K562 (cell line): ENCODE measurements at regions not wholly inside any gene's neighbourhood (a gene's known extent, or its start where the extent isn't known, plus 50 kb on each side); places are given as distances from the start of the nearest gene placed in this dataset.

Experiments used
- CBFA2T3 ChIP-seq: fragments of 450-650 bp; IDR thresholded peaks from 2 replicates; pipeline ENCODE4 v1.6.1; 2017
- CEBPB ChIP-seq: fragments of 450-650 bp; IDR thresholded peaks from 2 replicates; pipeline ENCODE4 v1.6.1; 2016; ENCODE audit warnings: missing genetic modification characterization, missing compliant biosample characterization
- GTF2F1 ChIP-seq: IDR thresholded peaks from 2 replicates; pipeline ENCODE4 v1.6.1; 2011; ENCODE audit warnings: low read depth, low read length, improper control_type of control experiment
- HCFC1 ChIP-seq: IDR thresholded peaks from 2 replicates; pipeline ENCODE4 v1.6.1; 2012; ENCODE audit warnings: low read depth, low read length, improper control_type of control experiment
- KDM2B ChIP-seq: fragments of 250-450 bp; sonication (Bioruptor Pico); IDR thresholded peaks from 2 replicates; pipeline ENCODE4 v1.8.0; 2021; ENCODE audit warnings: mild to moderate bottlenecking, moderate library complexity
- KLF6 ChIP-seq: fragments of 250-450 bp; sonication (Bioruptor Pico); IDR thresholded peaks from 2 replicates; pipeline ENCODE4 v1.4.0; 2020; ENCODE audit warnings: mild to moderate bottlenecking, moderate library complexity, borderline replicate concordance
- POLR2A ChIP-seq: fragments of 450-650 bp; conservative IDR thresholded peaks from 2 replicates; pipeline ENCODE4 v1.6.1; 2016
- RBM34 ChIP-seq: fragments of 200-400 bp; formaldehyde crosslinking; IDR thresholded peaks from 2 replicates; pipeline ENCODE4 v1.6.1; 2018; ENCODE audit warnings: low read length, borderline replicate concordance; ENCODE audit not compliant: insufficient read depth
- SMARCA4 ChIP-seq: fragments of 450-650 bp; IDR thresholded peaks from 2 replicates; pipeline ENCODE4 v1.6.1; 2016
- SMARCE1 ChIP-seq: fragments of 450-650 bp; IDR thresholded peaks from 2 replicates; pipeline ENCODE4 v1.7.1; 2016; ENCODE audit warnings: mild to moderate bottlenecking
- TEAD4 ChIP-seq, 2 experiments: sonication (generic) in 1 of 2; formaldehyde crosslinking in 1 of 2; IDR thresholded peaks; 2 replicates each; pipeline versions ENCODE4 v1.6.1 to v1.8.0; 2012 to 2022; ENCODE audit warnings: borderline replicate concordance in 1 of 2, inconsistent platforms in 1 of 2, low read length in 1 of 2, mild to moderate bottlenecking in 1 of 2, missing genetic modification reagents in 1 of 2
- ZNF143 ChIP-seq: sonication (generic); formaldehyde crosslinking; IDR thresholded peaks from 2 replicates; pipeline ENCODE4 v1.9.0; 2022; ENCODE audit warnings: mild to moderate bottlenecking, missing genetic modification reagents
- ZNF212 ChIP-seq: fragments of 450-650 bp; formaldehyde crosslinking; IDR thresholded peaks from 2 replicates; pipeline ENCODE4 v1.4.0; 2020; ENCODE audit warnings: mild to moderate bottlenecking
- ZNF232 ChIP-seq: sonication (generic); formaldehyde crosslinking; IDR thresholded peaks from 2 replicates; pipeline ENCODE4 v1.8.0; 2022; ENCODE audit warnings: mild to moderate bottlenecking, missing genetic modification reagents
- ZNF431 ChIP-seq: sonication (generic); formaldehyde crosslinking; IDR thresholded peaks from 2 replicates; pipeline ENCODE4 v1.8.0; 2022; ENCODE audit warnings: mild to moderate bottlenecking, missing genetic modification reagents
- TF ChIP-seq, protein P1 (sequence below): fragments of 450-650 bp; IDR thresholded peaks from 2 replicates; pipeline ENCODE4 v1.6.1; 2016
- TF ChIP-seq, protein P2 (sequence below): fragments of 250-450 bp; sonication (Bioruptor Pico); IDR thresholded peaks from 2 replicates; pipeline ENCODE4 v1.5.0; 2021
- TF ChIP-seq, protein P3 (sequence below): fragments of 250-450 bp; sonication (Bioruptor Pico); IDR thresholded peaks from 2 replicates; pipeline ENCODE4 v1.9.0; 2021; ENCODE audit warnings: mild to moderate bottlenecking, inconsistent platforms
- TF ChIP-seq, protein P4 (sequence below), 2 experiments: fragments of 450-650 bp; IDR thresholded peaks; 2 replicates each; pipeline ENCODE4 v1.6.1; 2016; ENCODE audit warnings: mild to moderate bottlenecking in 2 of 2, borderline replicate concordance in 1 of 2, low read depth in 1 of 2, moderate library complexity in 1 of 2

DNA sequence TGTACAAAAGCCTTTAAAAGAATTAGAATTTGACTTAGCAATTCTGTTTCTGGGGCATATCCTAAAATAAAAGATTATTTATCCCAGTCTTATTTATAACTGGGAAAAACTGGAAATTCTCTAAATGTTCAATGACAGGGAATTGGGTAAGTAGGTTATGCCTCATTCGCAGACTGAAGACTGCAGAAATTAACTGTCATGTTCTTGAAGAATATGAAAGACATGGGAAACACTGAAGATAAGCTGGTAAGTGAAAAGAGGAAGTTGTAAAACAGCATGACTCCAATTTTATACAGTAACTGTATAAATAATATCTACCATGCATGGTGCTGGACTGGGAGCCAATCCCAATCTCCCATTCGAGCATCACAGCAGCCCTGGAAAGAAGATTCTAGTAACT lies 50.6 kb upstream of the SLC2A1 start (continued):
- TF ChIP-seq KLF6 (CRISPR knock-in tag), result 0 out of 2 replicates have a peak, but pooled peaks have one; percentile 57
- no peak for TF ChIP-seq RBM34
- TF ChIP-seq, protein P1, sequence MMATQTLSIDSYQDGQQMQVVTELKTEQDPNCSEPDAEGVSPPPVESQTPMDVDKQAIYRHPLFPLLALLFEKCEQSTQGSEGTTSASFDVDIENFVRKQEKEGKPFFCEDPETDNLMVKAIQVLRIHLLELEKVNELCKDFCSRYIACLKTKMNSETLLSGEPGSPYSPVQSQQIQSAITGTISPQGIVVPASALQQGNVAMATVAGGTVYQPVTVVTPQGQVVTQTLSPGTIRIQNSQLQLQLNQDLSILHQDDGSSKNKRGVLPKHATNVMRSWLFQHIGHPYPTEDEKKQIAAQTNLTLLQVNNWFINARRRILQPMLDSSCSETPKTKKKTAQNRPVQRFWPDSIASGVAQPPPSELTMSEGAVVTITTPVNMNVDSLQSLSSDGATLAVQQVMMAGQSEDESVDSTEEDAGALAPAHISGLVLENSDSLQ, result peak; percentile 71
- TF ChIP-seq SMARCE1, result 0 out of 2 replicates have a peak, but pooled peaks have one; percentile 43
- TF ChIP-seq, protein P2, sequence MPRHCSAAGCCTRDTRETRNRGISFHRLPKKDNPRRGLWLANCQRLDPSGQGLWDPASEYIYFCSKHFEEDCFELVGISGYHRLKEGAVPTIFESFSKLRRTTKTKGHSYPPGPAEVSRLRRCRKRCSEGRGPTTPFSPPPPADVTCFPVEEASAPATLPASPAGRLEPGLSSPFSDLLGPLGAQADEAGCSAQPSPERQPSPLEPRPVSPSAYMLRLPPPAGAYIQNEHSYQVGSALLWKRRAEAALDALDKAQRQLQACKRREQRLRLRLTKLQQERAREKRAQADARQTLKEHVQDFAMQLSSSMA (CRISPR knock-in tag), result no peak
- TF ChIP-seq GTF2F1, result no peak
- peak; percentile 5; the same call in 1 of the 2 replicates for TF ChIP-seq CBFA2T3
- peak; percentile 34; the same call in 1 of the 2 replicates for TF ChIP-seq TEAD4 (IDR thresholded peaks at IDR 0.05; ENCODE audit: low read length)
- no peak for TF ChIP-seq TEAD4 (CRISPR knock-in tag; IDR thresholded peaks at IDR 0.05; ENCODE audit: borderline replicate concordance)
- no peak for TF ChIP-seq POLR2A
- no peak for TF ChIP-seq KDM2B (CRISPR knock-in tag)
- TF ChIP-seq ZNF431 (CRISPR knock-in tag), result no peak
- TF ChIP-seq ZNF212, result no peak
- TF ChIP-seq ZNF232 (CRISPR knock-in tag), result no peak
- no peak for TF ChIP-seq CEBPB
- no peak for TF ChIP-seq ZNF143 (CRISPR knock-in tag)
- peak; percentile 79 for TF ChIP-seq SMARCA4
- no peak for TF ChIP-seq HCFC1
- TF ChIP-seq, protein P3, sequence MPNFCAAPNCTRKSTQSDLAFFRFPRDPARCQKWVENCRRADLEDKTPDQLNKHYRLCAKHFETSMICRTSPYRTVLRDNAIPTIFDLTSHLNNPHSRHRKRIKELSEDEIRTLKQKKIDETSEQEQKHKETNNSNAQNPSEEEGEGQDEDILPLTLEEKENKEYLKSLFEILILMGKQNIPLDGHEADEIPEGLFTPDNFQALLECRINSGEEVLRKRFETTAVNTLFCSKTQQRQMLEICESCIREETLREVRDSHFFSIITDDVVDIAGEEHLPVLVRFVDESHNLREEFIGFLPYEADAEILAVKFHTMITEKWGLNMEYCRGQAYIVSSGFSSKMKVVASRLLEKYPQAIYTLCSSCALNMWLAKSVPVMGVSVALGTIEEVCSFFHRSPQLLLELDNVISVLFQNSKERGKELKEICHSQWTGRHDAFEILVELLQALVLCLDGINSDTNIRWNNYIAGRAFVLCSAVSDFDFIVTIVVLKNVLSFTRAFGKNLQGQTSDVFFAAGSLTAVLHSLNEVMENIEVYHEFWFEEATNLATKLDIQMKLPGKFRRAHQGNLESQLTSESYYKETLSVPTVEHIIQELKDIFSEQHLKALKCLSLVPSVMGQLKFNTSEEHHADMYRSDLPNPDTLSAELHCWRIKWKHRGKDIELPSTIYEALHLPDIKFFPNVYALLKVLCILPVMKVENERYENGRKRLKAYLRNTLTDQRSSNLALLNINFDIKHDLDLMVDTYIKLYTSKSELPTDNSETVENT (CRISPR knock-in tag), result no peak
- TF ChIP-seq, protein P4, sequence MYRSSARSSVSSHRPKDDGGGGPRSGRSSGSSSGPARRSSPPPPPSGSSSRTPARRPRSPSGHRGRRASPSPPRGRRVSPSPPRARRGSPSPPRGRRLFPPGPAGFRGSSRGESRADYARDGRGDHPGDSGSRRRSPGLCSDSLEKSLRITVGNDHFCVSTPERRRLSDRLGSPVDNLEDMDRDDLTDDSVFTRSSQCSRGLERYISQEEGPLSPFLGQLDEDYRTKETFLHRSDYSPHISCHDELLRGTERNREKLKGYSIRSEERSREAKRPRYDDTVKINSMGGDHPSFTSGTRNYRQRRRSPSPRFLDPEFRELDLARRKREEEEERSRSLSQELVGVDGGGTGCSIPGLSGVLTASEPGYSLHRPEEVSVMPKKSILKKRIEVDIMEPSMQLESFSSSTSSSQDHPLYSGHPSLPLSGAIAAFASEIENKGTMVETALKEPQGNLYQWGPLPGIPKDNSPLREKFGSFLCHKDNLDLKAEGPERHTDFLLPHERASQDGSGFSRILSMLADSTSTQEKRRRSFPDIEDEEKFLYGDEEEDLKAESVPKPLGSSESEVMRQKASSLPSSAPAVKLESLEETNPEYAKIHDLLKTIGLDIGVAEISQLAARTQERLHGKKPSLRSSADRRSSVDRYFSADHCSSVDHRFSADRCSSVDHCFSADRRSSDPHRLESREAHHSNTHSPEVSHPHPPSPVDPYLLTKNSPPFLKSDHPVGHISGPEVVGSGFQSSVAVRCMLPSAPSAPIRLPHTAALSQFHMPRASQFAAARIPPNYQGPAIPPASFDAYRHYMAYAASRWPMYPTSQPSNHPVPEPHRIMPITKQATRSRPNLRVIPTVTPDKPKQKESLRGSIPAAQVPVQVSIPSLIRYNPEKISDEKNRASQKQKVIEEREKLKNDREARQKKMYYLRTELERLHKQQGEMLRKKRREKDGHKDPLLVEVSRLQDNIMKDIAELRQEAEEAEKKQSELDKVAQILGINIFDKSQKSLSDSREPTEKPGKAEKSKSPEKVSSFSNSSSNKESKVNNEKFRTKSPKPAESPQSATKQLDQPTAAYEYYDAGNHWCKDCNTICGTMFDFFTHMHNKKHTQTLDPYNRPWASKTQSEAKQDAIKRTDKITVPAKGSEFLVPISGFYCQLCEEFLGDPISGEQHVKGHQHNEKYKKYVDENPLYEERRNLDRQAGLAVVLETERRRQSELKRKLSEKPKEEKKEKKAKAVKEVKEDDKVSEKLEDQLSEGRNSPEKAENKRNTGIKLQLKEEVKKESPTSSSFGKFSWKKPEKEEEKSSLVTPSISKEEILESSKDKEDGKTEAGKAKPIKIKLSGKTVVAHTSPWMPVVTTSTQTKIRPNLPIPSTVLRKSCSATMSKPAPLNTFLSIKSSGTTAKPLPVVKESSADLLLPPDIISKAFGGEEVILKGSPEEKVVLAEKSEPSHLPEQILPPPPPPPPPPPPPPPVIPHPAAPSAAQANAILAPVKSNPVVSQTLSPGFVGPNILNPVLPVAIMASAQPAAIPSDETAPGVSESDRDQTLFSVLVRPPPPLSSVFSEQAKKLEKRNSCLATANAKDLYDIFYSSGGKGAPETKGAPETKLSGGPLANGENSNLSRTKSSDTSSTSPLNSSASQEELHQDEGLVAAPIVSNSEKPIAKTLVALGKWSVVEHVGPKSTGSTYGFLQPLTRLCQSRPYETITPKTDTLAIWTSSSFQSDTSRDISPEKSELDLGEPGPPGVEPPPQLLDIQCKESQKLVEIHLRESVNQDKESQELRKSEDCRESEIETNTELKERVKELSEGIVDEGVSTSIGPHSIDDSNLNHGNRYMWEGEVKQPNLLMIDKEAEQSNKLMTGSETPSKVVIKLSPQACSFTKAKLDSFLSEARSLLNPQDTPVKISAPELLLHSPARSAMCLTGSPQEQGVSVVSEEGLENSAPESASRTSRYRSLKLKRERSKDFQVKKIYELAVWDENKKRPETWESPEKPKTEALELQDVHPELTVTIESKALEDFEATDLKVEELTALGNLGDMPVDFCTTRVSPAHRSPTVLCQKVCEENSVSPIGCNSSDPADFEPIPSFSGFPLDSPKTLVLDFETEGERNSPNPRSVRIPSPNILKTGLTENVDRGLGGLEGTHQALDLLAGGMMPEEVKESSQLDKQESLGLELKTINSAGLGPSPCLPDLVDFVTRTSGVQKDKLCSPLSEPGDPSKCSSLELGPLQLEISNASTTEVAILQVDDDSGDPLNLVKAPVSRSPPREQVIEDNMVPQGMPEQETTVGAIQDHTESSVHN (IDR thresholded peaks at IDR 0.05; ENCODE audit: borderline replicate concordance in 1 of 2, low read depth in 1 of 2), result no peak
